Kidney (tissue), 13 donors: ENCODE measurements at regions not wholly inside any gene's neighbourhood (a gene's known extent, or its start where the extent isn't known, plus 50 kb on each side); places are given as distances from the start of the nearest gene placed in this dataset.
A peak's percentile ranks its signal among the peaks of the same experiment; 100 is the strongest.

Experiments used
- DNase-seq, 5 donors: peaks; one replicate each; pipeline ENCODE4 v3.0.0-alpha.2; 2013 to 2020
- FAIRE-seq: peaks from 2 replicates; lab custom pipeline; 2012; peaks lifted over from hg19 to GRCh38; lab: Jason Lieb, UNC
- H3K27ac ChIP-seq, 2 donors: one replicate each; pipeline ENCODE4 v1.7.0; 2013; ENCODE audit warnings: low read depth in 2 of 2, low read length in 2 of 2, inconsistent platforms in 1 of 2
- H3K27me3 ChIP-seq: one replicate; pipeline ENCODE4 v1.7.1; 2013; ENCODE audit warnings: low read length, inconsistent platforms; ENCODE audit not compliant: control insufficient read depth, insufficient read depth
- H3K36me3 ChIP-seq, 3 donors: one replicate each; pipeline versions ENCODE4 v1.7.0 to v1.7.1; 2013; ENCODE audit warnings: low read length in 3 of 3, control low read depth in 1 of 3, inconsistent platforms in 1 of 3; ENCODE audit not compliant: insufficient read depth in 3 of 3, control insufficient read depth in 2 of 3
- H3K4me1 ChIP-seq, 3 donors: one replicate each; pipeline versions ENCODE4 v1.7.0 to v1.7.1; 2013; ENCODE audit warnings: low read length in 3 of 3, inconsistent platforms in 1 of 3, low read depth in 1 of 3; ENCODE audit not compliant: control insufficient read depth in 2 of 3, insufficient read depth in 2 of 3
- H3K4me3 ChIP-seq, 3 donors: one replicate each; pipeline versions ENCODE4 v1.7.0 to v1.8.1; 2013; ENCODE audit warnings: low read length in 3 of 3, control low read depth in 1 of 3, inconsistent platforms in 1 of 3
- H3K9ac ChIP-seq, 3 donors: one replicate each; pipeline versions ENCODE4 v1.7.0 to v1.7.1; 2013; ENCODE audit warnings: low read length in 3 of 3, control low read depth in 1 of 3, inconsistent platforms in 1 of 3
- H3K9me3 ChIP-seq, 3 donors: one replicate each; pipeline versions ENCODE4 v1.7.0 to v1.7.1; 2013; ENCODE audit warnings: low read length in 3 of 3, control low read depth in 1 of 3, inconsistent platforms in 1 of 3; ENCODE audit not compliant: control insufficient read depth in 2 of 3, insufficient read depth in 1 of 3
- CTCF ChIP-seq: IDR thresholded peaks from 3 replicates; pipeline ENCODE4 v1.5.1; 2012; ENCODE audit warnings: mild to moderate bottlenecking, moderate library complexity, borderline replicate concordance; ENCODE audit not compliant: insufficient read depth; ENCODE audit errors: extremely low read depth
- intact Hi-C: fragments of 100-400 bp; cut with DNase I; formaldehyde crosslinking; loops from one replicate; pipeline ENCODE4 v1.11.1; 2022
- donor health status: control.
- donor health status: control.
- donor health status: control.
- donor health status: control.
- donor health status: control.
- donor health status: DM: yes; HTN: yes; CAD: no.
- donor health status: Normal renal cell carcinoma (clear cell type).

- Histone ChIP-seq H3K4me3 (no peak overlapping the region), H3K9ac (no peak overlapping the region), H3K36me3 (no peaks in the 10 kb centered on the region), H3K4me1 (no peaks in the 10 kb centered on the region), H3K9me3 (no peaks in the 10 kb centered on the region), H3K27ac (no peak overlapping the region), H3K27me3 (no peaks in the 10 kb centered on the region)
- intact Hi-C loops = no loop called here
- no peak for DNase-seq
- no peak for FAIRE-seq
- TF ChIP-seq CTCF = no peak
These were observed 585.6 kb downstream of the GALC start for GRCh38 chr14:87407344-87407743.

GRCh38 chr14:87405563-87405962 is 587.4 kb downstream of the GALC start:
- Histone ChIP-seq H3K27ac (no peak overlapping the region), H3K4me3 (no peak overlapping the region), H3K4me1 (no peaks in the 10 kb centered on the region), H3K36me3 (no peaks in the 10 kb centered on the region), H3K9ac (no peak overlapping the region), H3K9me3 (no peaks in the 10 kb centered on the region), H3K27me3 (no peaks in the 10 kb centered on the region)
- intact Hi-C loops = no loop called here
- no peak for FAIRE-seq
- DNase-seq = peak in 2 of 5 donors; percentile 38 to 73
- TF ChIP-seq CTCF = no peak

- TF ChIP-seq CTCF = no peak
- Histone ChIP-seq H3K9ac (no peak overlapping the region), H3K4me1 (no peaks in the 10 kb centered on the region), H3K36me3 (no peaks in the 10 kb centered on the region), H3K27ac (no peak overlapping the region), H3K4me3 (no peak overlapping the region), H3K27me3 (no peaks in the 10 kb centered on the region), H3K9me3 (no peaks in the 10 kb centered on the region)
- FAIRE-seq = no peak
- DNase-seq = no peak
- intact Hi-C loops = no loop called here
These were observed 595.5 kb downstream of the GALC start for GRCh38 chr14:87397499-87397898.

- intact Hi-C loops = no loop called here
- Histone ChIP-seq H3K36me3 (no peaks in the 10 kb centered on the region), H3K4me3 (no peak overlapping the region), H3K4me1 (no peaks in the 10 kb centered on the region), H3K9me3 (no peaks in the 10 kb centered on the region), H3K27ac (no peak overlapping the region), H3K9ac (no peak overlapping the region), H3K27me3 (no peaks in the 10 kb centered on the region)
- TF ChIP-seq CTCF = no peak
- FAIRE-seq = no peak
- no peak for DNase-seq
These were observed 601.9 kb downstream of the GALC start for GRCh38 chr14:87391066-87391465.
